ENCODE measurements at regions not wholly inside any gene's neighbourhood (a gene's known extent, or its start where the extent isn't known, plus 50 kb on each side); places are given as distances from the start of the nearest gene placed in this dataset.
A peak's percentile ranks its signal among the peaks of the same experiment; 100 is the strongest.

- Histone ChIP-seq H3K27me3 (ENCODE audit: low read length) (no peaks in the 10 kb centered on the region), H3K9me2 (replicated peaks; ENCODE audit: insufficient read depth, low read length) (no peaks in the 10 kb centered on the region), H2AFZ (ENCODE audit: low read depth, low read length, severe bottlenecking) (peak overlapping the region; percentile 44), H3K4me2 (ENCODE audit: low read depth, low read length, poor library complexity, severe bottlenecking) (peak overlapping the region; percentile 55), H3K9ac (ENCODE audit: low read length) (no peak overlapping the region), H4K20me1 (ENCODE audit: low read depth, low read length) (no peaks in the 10 kb centered on the region), H3K4me3 (ENCODE audit: insufficient read depth, low read length, poor library complexity, severe bottlenecking) (no peak overlapping the region), H3K27ac (ENCODE audit: low read depth, low read length) (peak overlapping the region; percentile 76), H3K9me3 (ENCODE audit: insufficient read depth, low read length) (peaks cover 10% of the 10 kb centered on the region; the same call in 1 of the 2 replicates), H3K79me2 (ENCODE audit: insufficient read depth, low read length) (no peaks in the 10 kb centered on the region), H3F3A (ENCODE audit: insufficient read depth) (0 out of 2 replicates have a peak, but pooled peaks cover 8% of the 10 kb centered on the region), H3K36me3 (ENCODE audit: low read length) (no peaks in the 10 kb centered on the region)
- TF ChIP-seq CTCF (IDR thresholded peaks at IDR 0.05; ENCODE audit: insufficient read depth, low read length, poor library complexity, severe bottlenecking) (no peak), EZH2phosphoT487 (conservative IDR thresholded peaks at IDR 0.05; ENCODE audit: low read length) (no peak)
Measured at GRCh38 chr3:23653647-23654525, 151.9 kb upstream of the UBE2E1 start.

DNA sequence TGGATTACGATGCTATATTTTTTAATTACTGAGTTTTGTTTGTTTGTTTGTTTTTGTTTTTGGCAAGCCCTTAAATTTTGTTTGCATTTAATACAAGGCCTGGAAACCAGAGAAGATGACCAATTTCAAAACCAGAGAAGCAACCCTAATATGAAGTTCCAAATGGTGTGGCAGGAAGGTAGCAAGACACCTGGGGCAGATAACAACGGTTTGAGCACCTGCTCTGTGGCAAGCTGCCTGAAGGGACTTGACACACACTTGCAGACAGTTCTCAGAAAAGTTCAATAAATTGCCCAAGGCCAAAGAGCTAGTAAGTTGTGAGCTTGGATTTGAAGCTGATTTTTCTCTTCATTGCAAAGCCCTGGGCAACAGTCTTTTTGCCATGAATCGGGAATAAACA, 151.2 kb upstream of the UBE2E1 start:
- H3K9ac ChIP-seq (ENCODE audit: low read length): no peak overlapping the region
- no peak overlapping the region for H3K4me3 ChIP-seq (ENCODE audit: insufficient read depth, low read length, poor library complexity, severe bottlenecking)
- 0 out of 2 replicates have a peak, but pooled peaks cover 8% of the 10 kb centered on the region for H3F3A ChIP-seq (ENCODE audit: insufficient read depth)
- no peaks in the 10 kb centered on the region for H4K20me1 ChIP-seq (ENCODE audit: low read depth, low read length)
- H3K36me3 ChIP-seq (ENCODE audit: low read length): no peaks in the 10 kb centered on the region
- H3K4me2 ChIP-seq (ENCODE audit: low read depth, low read length, poor library complexity, severe bottlenecking): peak overlapping the region; percentile 55
- H3K27ac ChIP-seq (ENCODE audit: low read depth, low read length): peak overlapping the region; percentile 76
- no peaks in the 10 kb centered on the region for H3K79me2 ChIP-seq (ENCODE audit: insufficient read depth, low read length)
- no peaks in the 10 kb centered on the region for H3K27me3 ChIP-seq (ENCODE audit: low read length)
- no peaks in the 10 kb centered on the region for H3K9me2 ChIP-seq (replicated peaks; ENCODE audit: insufficient read depth, low read length)
- H3K9me3 ChIP-seq (ENCODE audit: insufficient read depth, low read length): peaks cover 10% of the 10 kb centered on the region; the same call in 1 of the 2 replicates
- no peak for TF ChIP-seq EZH2phosphoT487 (conservative IDR thresholded peaks at IDR 0.05; ENCODE audit: low read length)
- no peak for TF ChIP-seq CTCF (IDR thresholded peaks at IDR 0.05; ENCODE audit: insufficient read depth, low read length, poor library complexity, severe bottlenecking)
- no peak overlapping the region for H2AFZ ChIP-seq (ENCODE audit: low read depth, low read length, severe bottlenecking)

- H3K27ac ChIP-seq (ENCODE audit: low read depth, low read length): no peak overlapping the region
- no peak overlapping the region for H3K9ac ChIP-seq (ENCODE audit: low read length)
- H3K36me3 ChIP-seq (ENCODE audit: low read length): no peaks in the 10 kb centered on the region
- peaks cover 10% of the 10 kb centered on the region; the same call in 1 of the 2 replicates for H3K9me3 ChIP-seq (ENCODE audit: insufficient read depth, low read length)
- H3K9me2 ChIP-seq (replicated peaks; ENCODE audit: insufficient read depth, low read length): no peaks in the 10 kb centered on the region
- no peak overlapping the region for H3K4me2 ChIP-seq (ENCODE audit: low read depth, low read length, poor library complexity, severe bottlenecking)
- no peak overlapping the region for H2AFZ ChIP-seq (ENCODE audit: low read depth, low read length, severe bottlenecking)
- no peaks in the 10 kb centered on the region for H3K27me3 ChIP-seq (ENCODE audit: low read length)
- H3F3A ChIP-seq (ENCODE audit: insufficient read depth): 0 out of 2 replicates have a peak, but pooled peaks cover 8% of the 10 kb centered on the region
- no peak overlapping the region for H3K4me3 ChIP-seq (ENCODE audit: insufficient read depth, low read length, poor library complexity, severe bottlenecking)
- H4K20me1 ChIP-seq (ENCODE audit: low read depth, low read length): no peaks in the 10 kb centered on the region
- TF ChIP-seq EZH2phosphoT487 (conservative IDR thresholded peaks at IDR 0.05; ENCODE audit: low read length) (no peak), CTCF (IDR thresholded peaks at IDR 0.05; ENCODE audit: insufficient read depth, low read length, poor library complexity, severe bottlenecking) (no peak)
- H3K79me2 ChIP-seq (ENCODE audit: insufficient read depth, low read length): no peaks in the 10 kb centered on the region
Measured at GRCh38 chr3:23655749-23656148, 150.0 kb upstream of the UBE2E1 start.
